Osteocyte (in vitro differentiated cells): ENCODE measurements at regions not wholly inside any gene's neighbourhood (a gene's known extent, or its start where the extent isn't known, plus 50 kb on each side); places are given as distances from the start of the nearest gene placed in this dataset.

Experiments used
- DNase-seq: peaks from one replicate; pipeline ENCODE4 v3.0.0; 2021; ENCODE audit warnings: mixed read lengths; ENCODE audit not compliant: unreplicated experiment; ENCODE audit errors: extremely low spot score
- H3K27ac Mint-ChIP-seq: one replicate; pipeline ENCODE4 v1.8.0; 2021; ENCODE audit warnings: mild to moderate bottlenecking, mixed read lengths; ENCODE audit not compliant: unreplicated experiment
- H3K27me3 Mint-ChIP-seq: one replicate; pipeline ENCODE4 v1.8.0; 2021; ENCODE audit warnings: mixed read lengths; ENCODE audit not compliant: unreplicated experiment
- H3K36me3 Mint-ChIP-seq: one replicate; pipeline ENCODE4 v1.8.0; 2021; ENCODE audit warnings: mixed read lengths; ENCODE audit not compliant: unreplicated experiment
- H3K4me1 Mint-ChIP-seq: one replicate; pipeline ENCODE4 v1.8.0; 2021; ENCODE audit warnings: mixed read lengths; ENCODE audit not compliant: unreplicated experiment
- H3K4me3 Mint-ChIP-seq: one replicate; pipeline ENCODE4 v1.8.0; 2021; ENCODE audit warnings: mild to moderate bottlenecking, moderate library complexity, mixed read lengths; ENCODE audit not compliant: unreplicated experiment
- H3K9me3 Mint-ChIP-seq: one replicate; pipeline ENCODE4 v1.8.0; 2021; ENCODE audit warnings: mixed read lengths; ENCODE audit not compliant: unreplicated experiment
- CTCF ChIP-seq: fragments of 200-600 bp; sonication (generic); IDR thresholded peaks from 2 replicates; pipeline ENCODE4 v1.5.0; 2021; ENCODE audit warnings: antibody characterized with exemption, mild to moderate bottlenecking, moderate library complexity

GRCh38 chr13:46953331-46953730 is 56.5 kb upstream of the HTR2A start:
- H3K9me3 Mint-ChIP-seq, result no peaks in the 10 kb centered on the region
- H3K27me3 Mint-ChIP-seq, result peaks cover 17% of the 10 kb centered on the region
- TF ChIP-seq CTCF, result no peak
- H3K36me3 Mint-ChIP-seq, result no peaks in the 10 kb centered on the region
- no peaks in the 10 kb centered on the region for H3K4me1 Mint-ChIP-seq
- no peak for DNase-seq
- H3K4me3 Mint-ChIP-seq, result no peak overlapping the region
- H3K27ac Mint-ChIP-seq, result no peak overlapping the region

GRCh38 chr13:46951516-46951915 is 54.7 kb upstream of the HTR2A start:
- H3K27me3 Mint-ChIP-seq, result peaks cover 11% of the 10 kb centered on the region
- no peaks in the 10 kb centered on the region for H3K36me3 Mint-ChIP-seq
- DNase-seq, result no peak

DNA sequence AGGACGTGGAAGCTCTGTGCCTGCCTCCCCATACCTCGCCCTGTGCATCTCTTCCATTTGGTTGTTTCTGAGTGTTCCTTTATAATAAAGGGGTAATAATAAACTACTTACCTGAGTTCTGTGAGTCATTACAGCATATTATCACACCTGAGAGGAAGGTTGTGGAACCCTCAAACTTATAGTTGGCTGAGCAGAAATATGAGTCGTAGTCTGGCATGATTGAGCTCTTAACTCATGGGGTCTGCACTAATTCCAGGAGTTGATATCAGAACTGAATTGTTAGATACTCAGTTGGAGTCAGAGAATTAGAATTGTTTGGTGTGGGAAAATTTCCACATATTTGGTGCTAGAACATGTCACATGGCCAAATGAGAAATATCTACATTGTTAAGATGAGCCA is 52.4 kb upstream of the HTR2A start:
- no peaks in the 10 kb centered on the region for H3K4me1 Mint-ChIP-seq
- no peaks in the 10 kb centered on the region for H3K9me3 Mint-ChIP-seq
- no peaks in the 10 kb centered on the region for H3K27me3 Mint-ChIP-seq
- H3K4me3 Mint-ChIP-seq, result no peak overlapping the region
- no peaks in the 10 kb centered on the region for H3K36me3 Mint-ChIP-seq
- no peak for DNase-seq
- TF ChIP-seq CTCF, result no peak
- H3K27ac Mint-ChIP-seq, result no peak overlapping the region

More at GRCh38 chr13:46951516-46951915, 54.7 kb upstream of the HTR2A start:
- TF ChIP-seq CTCF, result no peak
- no peak overlapping the region for H3K4me3 Mint-ChIP-seq
- H3K4me1 Mint-ChIP-seq, result no peaks in the 10 kb centered on the region
- no peaks in the 10 kb centered on the region for H3K9me3 Mint-ChIP-seq
- H3K27ac Mint-ChIP-seq, result no peak overlapping the region

GRCh38 chr13:46948338-46948737 is 51.5 kb upstream of the HTR2A start:
- Mint-ChIP-seq H3K9me3 (no peaks in the 10 kb centered on the region), H3K4me1 (no peaks in the 10 kb centered on the region), H3K4me3 (no peak overlapping the region), H3K27ac (no peak overlapping the region), H3K36me3 (no peaks in the 10 kb centered on the region), H3K27me3 (no peaks in the 10 kb centered on the region)
- DNase-seq, result no peak
- no peak for TF ChIP-seq CTCF

DNA sequence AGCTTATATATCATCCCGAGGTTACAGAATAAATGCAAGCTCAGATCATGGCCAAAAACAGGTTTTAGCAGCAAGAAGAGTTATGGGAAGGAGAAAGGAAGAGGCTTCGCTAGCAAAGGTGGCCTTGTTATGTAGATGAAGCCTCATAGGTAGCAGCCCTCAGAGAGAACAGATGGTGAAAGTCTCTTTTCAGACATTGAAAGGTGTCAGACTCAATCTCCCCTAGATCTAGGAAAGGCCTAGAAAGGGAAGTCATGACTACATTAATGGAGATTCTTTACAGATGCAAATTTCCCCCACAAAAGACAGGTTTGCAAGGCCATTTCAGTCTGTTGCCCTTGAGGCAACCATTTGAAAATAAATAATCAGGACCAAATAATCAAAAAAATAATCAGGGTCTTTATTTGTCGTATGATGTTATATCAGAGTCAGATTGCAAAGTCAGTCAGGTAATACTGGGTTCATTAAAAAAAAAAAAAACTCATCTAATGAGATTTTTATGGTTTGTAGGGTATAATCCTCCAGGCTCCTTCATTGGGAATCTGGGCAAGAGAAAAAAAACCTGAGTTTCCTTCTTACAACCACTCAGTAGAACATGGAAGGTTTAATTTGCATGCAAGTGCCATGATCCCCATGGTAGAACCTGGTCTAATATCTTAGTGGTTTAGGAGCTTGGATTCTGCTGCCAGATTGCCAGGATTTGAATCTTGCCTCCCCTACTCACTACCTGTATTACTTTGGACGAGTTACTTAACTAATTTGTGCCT is 50.8 kb upstream of the HTR2A start:
- TF ChIP-seq CTCF, result no peak
- no peak overlapping the region for H3K27ac Mint-ChIP-seq
- no peaks in the 10 kb centered on the region for H3K4me1 Mint-ChIP-seq
- H3K36me3 Mint-ChIP-seq, result no peaks in the 10 kb centered on the region
- H3K4me3 Mint-ChIP-seq, result no peak overlapping the region
- DNase-seq, result no peak
- no peaks in the 10 kb centered on the region for H3K9me3 Mint-ChIP-seq
- H3K27me3 Mint-ChIP-seq, result no peaks in the 10 kb centered on the region
